ENCODE measurements at regions not wholly inside any gene's neighbourhood (a gene's known extent, or its start where the extent isn't known, plus 50 kb on each side); places are given as distances from the start of the nearest gene placed in this dataset.

DNA sequence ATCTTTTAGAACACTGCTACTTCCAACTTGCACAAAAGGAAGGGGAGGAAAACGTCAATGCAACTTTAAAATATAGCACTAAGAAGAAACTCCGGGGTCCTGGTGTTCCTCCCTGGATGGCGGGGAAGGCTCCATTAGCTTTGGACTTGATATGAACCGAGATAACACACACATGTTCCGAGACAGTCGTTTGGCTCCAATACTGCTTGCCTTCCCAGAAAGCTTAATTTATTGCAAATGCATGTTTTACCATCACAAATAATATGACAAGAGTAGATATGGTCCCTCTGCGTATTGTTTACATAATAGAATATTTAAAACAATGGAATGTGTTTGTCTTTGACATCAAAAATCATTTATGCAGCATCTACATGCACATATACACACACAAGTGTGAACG, 87.6 kb upstream of the CLMN start (continued):
- TF ChIP-seq NANOG (IDR thresholded peaks at IDR 0.05; ENCODE audit: borderline replicate concordance) (no peak), ZNF114 (CRISPR knock-in tag; IDR thresholded peaks at IDR 0.05) (no peak)
- TF ChIP-seq, protein P1, sequence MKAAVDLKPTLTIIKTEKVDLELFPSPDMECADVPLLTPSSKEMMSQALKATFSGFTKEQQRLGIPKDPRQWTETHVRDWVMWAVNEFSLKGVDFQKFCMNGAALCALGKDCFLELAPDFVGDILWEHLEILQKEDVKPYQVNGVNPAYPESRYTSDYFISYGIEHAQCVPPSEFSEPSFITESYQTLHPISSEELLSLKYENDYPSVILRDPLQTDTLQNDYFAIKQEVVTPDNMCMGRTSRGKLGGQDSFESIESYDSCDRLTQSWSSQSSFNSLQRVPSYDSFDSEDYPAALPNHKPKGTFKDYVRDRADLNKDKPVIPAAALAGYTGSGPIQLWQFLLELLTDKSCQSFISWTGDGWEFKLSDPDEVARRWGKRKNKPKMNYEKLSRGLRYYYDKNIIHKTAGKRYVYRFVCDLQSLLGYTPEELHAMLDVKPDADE (IDR thresholded peaks at IDR 0.05) = no peak

DNA sequence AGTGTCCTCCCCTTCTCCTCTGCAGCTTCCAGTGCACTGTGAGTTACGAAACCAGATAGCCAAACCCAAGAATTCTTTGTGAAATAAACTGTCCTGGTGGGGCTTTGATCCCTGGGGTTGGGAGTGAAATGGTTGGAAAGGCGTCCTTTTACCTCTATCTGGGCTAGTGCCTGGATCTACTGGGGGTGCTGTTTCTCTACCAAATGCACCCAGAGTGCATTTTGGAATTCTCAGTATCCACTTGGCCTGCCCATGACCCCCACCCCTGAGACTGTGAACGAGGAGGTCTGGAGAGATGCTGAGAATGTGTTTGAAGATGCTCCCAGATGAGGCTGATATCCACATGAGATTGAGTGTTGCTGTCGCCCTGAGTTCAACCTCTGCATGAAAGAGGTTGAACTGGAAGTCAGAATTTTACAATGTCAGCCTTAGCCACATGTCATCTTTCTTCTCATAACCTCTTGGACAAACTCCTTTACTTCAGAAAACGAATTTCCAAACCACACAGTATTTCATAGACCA, 87.1 kb upstream of the CLMN start:
- no peaks in the 10 kb centered on the region for H3K36me3 Mint-ChIP-seq (ENCODE audit: low read depth)

DNA sequence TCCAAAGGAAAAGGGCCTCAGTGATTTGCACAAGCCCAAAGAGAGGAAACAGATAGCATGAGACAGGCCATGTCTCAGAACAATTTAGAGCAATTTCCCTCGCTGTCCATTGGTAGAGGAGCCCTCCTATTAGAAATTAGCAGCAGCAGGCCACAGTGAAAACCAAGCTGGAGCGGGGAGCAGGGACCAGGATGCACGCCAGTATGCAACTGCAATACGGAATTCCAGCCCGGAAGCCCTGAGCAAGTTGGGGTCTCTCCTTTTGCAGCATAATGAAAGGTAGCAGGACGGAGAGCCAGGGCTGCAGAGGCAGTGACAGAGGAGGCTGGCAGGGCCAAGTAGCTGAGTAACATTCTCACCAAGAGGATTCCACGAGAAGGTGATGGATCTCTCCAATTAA, 84.9 kb upstream of the CLMN start:
- no peaks in the 10 kb centered on the region for H3K27me3 ChIP-seq (ENCODE audit: insufficient read depth)
- H3K36me3 ChIP-seq (ENCODE audit: insufficient read depth) = no peaks in the 10 kb centered on the region
- H3F3A ChIP-seq (replicated peaks; ENCODE audit: low read depth) = no peaks in the 10 kb centered on the region
- Mint-ChIP-seq H3K4me1 (0 out of 3 replicates have a peak, but pooled peaks cover under 1% of the 10 kb centered on the region), H3K27me3 (ENCODE audit: insufficient read depth, low read depth, poor library complexity) (peaks cover 11% of the 10 kb centered on the region), H3K9me3 (no peaks in the 10 kb centered on the region), H3K27ac (no peak overlapping the region), H3K36me3 (ENCODE audit: low read depth) (no peaks in the 10 kb centered on the region), H3K4me3 (no peak overlapping the region)
- no peak overlapping the region for H3K4me2 ChIP-seq
- H3K27ac ChIP-seq (ENCODE audit: low read depth) = no peak overlapping the region
- no peaks in the 10 kb centered on the region for H3K79me2 ChIP-seq (replicated peaks; ENCODE audit: insufficient read depth)
- H4K20me1 ChIP-seq (replicated peaks; ENCODE audit: insufficient read depth) = no peaks in the 10 kb centered on the region
- ATAC-seq (no peak), DNase-seq (ENCODE audit: low spot score) (no peak)
- H3K9me2 ChIP-seq (ENCODE audit: insufficient read depth) = no peaks in the 10 kb centered on the region
- no peaks in the 10 kb centered on the region for H3K4me1 ChIP-seq (ENCODE audit: insufficient read depth)
- no peak overlapping the region for H3K4me3 ChIP-seq
- peak overlapping the region; percentile 40; the same call in 1 of the 2 replicates for H2AFZ ChIP-seq
- TF ChIP-seq, protein P2, sequence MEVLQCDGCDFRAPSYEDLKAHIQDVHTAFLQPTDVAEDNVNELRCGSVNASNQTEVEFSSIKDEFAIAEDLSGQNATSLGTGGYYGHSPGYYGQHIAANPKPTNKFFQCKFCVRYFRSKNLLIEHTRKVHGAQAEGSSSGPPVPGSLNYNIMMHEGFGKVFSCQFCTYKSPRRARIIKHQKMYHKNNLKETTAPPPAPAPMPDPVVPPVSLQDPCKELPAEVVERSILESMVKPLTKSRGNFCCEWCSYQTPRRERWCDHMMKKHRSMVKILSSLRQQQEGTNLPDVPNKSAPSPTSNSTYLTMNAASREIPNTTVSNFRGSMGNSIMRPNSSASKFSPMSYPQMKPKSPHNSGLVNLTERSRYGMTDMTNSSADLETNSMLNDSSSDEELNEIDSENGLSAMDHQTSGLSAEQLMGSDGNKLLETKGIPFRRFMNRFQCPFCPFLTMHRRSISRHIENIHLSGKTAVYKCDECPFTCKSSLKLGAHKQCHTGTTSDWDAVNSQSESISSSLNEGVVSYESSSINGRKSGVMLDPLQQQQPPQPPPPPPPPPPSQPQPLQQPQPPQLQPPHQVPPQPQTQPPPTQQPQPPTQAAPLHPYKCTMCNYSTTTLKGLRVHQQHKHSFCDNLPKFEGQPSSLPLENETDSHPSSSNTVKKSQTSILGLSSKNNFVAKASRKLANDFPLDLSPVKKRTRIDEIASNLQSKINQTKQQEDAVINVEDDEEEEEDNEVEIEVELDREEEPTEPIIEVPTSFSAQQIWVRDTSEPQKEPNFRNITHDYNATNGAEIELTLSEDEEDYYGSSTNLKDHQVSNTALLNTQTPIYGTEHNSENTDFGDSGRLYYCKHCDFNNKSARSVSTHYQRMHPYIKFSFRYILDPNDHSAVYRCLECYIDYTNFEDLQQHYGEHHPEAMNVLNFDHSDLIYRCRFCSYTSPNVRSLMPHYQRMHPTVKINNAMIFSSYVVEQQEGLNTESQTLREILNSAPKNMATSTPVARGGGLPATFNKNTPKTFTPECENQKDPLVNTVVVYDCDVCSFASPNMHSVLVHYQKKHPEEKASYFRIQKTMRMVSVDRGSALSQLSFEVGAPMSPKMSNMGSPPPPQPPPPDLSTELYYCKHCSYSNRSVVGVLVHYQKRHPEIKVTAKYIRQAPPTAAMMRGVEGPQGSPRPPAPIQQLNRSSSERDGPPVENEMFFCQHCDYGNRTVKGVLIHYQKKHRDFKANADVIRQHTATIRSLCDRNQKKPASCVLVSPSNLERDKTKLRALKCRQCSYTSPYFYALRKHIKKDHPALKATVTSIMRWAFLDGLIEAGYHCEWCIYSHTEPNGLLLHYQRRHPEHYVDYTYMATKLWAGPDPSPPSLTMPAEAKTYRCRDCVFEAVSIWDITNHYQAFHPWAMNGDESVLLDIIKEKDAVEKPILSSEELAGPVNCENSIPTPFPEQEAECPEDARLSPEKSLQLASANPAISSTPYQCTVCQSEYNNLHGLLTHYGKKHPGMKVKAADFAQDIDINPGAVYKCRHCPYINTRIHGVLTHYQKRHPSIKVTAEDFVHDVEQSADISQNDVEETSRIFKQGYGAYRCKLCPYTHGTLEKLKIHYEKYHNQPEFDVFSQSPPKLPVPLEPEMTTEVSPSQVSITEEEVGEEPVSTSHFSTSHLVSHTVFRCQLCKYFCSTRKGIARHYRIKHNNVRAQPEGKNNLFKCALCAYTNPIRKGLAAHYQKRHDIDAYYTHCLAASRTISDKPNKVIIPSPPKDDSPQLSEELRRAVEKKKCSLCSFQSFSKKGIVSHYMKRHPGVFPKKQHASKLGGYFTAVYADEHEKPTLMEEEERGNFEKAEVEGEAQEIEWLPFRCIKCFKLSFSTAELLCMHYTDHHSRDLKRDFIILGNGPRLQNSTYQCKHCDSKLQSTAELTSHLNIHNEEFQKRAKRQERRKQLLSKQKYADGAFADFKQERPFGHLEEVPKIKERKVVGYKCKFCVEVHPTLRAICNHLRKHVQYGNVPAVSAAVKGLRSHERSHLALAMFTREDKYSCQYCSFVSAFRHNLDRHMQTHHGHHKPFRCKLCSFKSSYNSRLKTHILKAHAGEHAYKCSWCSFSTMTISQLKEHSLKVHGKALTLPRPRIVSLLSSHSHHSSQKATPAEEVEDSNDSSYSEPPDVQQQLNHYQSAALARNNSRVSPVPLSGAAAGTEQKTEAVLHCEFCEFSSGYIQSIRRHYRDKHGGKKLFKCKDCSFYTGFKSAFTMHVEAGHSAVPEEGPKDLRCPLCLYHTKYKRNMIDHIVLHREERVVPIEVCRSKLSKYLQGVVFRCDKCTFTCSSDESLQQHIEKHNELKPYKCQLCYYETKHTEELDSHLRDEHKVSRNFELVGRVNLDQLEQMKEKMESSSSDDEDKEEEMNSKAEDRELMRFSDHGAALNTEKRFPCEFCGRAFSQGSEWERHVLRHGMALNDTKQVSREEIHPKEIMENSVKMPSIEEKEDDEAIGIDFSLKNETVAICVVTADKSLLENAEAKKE (CRISPR knock-in tag; IDR thresholded peaks at IDR 0.05) = no peak
- TF ChIP-seq EZH2 (IDR thresholded peaks at IDR 0.05; ENCODE audit: low read depth, unreplicated experiment) (no peak), CREB1 (CRISPR knock-in tag; IDR thresholded peaks at IDR 0.05; ENCODE audit: low read depth) (no peak), ZNF114 (CRISPR knock-in tag; IDR thresholded peaks at IDR 0.05) (no peak), STAT1 (IDR thresholded peaks at IDR 0.05; ENCODE audit: unreplicated experiment) (no peak), NANOG (IDR thresholded peaks at IDR 0.05; ENCODE audit: borderline replicate concordance) (no peak), ZNF331 (CRISPR knock-in tag; IDR thresholded peaks at IDR 0.05; ENCODE audit: low read depth) (no peak)
- TF ChIP-seq, protein P1 (IDR thresholded peaks at IDR 0.05) = no peak

More for the DNA sequence above, 87.1 kb upstream of the CLMN start:
- Mint-ChIP-seq H3K9me3 (no peaks in the 10 kb centered on the region), H3K4me3 (no peak overlapping the region), H3K27ac (no peak overlapping the region), H3K4me1 (0 out of 3 replicates have a peak, but pooled peaks cover 4% of the 10 kb centered on the region), H3K27me3 (ENCODE audit: insufficient read depth, low read depth, poor library complexity) (peaks cover 11% of the 10 kb centered on the region)
- Histone ChIP-seq H3K27ac (ENCODE audit: low read depth) (no peak overlapping the region), H2AFZ (no peak overlapping the region), H3K36me3 (ENCODE audit: insufficient read depth) (no peaks in the 10 kb centered on the region), H3K9me2 (ENCODE audit: insufficient read depth) (no peaks in the 10 kb centered on the region), H4K20me1 (replicated peaks; ENCODE audit: insufficient read depth) (no peaks in the 10 kb centered on the region), H3K4me1 (ENCODE audit: insufficient read depth) (no peaks in the 10 kb centered on the region), H3K79me2 (replicated peaks; ENCODE audit: insufficient read depth) (no peaks in the 10 kb centered on the region), H3K4me3 (no peak overlapping the region), H3F3A (replicated peaks; ENCODE audit: low read depth) (no peaks in the 10 kb centered on the region), H3K4me2 (no peak overlapping the region), H3K27me3 (ENCODE audit: insufficient read depth) (no peaks in the 10 kb centered on the region)
- ATAC-seq (no peak), DNase-seq (ENCODE audit: low spot score) (no peak)
- TF ChIP-seq, protein P1 (IDR thresholded peaks at IDR 0.05) = no peak
- TF ChIP-seq CREB1 (CRISPR knock-in tag; IDR thresholded peaks at IDR 0.05; ENCODE audit: low read depth) (no peak), EZH2 (IDR thresholded peaks at IDR 0.05; ENCODE audit: low read depth, unreplicated experiment) (no peak), ZNF114 (CRISPR knock-in tag; IDR thresholded peaks at IDR 0.05) (no peak), JUNB (IDR thresholded peaks at IDR 0.05; ENCODE audit: unreplicated experiment) (no peak)
